NCI-H1436 treated with DMSO at 0.1 percent for 48 hours (cell line): ENCODE measurements at regions not wholly inside any gene's neighbourhood (a gene's known extent, or its start where the extent isn't known, plus 50 kb on each side); places are given as distances from the start of the nearest gene placed in this dataset.
"Not testable (repeated sequence)": the region's sequence is repeated elsewhere in the genome, so short reads cannot be mapped to it uniquely, and the experiment has no call there.

ENCODE experiments used
- DNase-seq: peaks from one replicate; lab custom pipeline; 2025; lab: John Stamatoyannopoulos, UW

DNA sequence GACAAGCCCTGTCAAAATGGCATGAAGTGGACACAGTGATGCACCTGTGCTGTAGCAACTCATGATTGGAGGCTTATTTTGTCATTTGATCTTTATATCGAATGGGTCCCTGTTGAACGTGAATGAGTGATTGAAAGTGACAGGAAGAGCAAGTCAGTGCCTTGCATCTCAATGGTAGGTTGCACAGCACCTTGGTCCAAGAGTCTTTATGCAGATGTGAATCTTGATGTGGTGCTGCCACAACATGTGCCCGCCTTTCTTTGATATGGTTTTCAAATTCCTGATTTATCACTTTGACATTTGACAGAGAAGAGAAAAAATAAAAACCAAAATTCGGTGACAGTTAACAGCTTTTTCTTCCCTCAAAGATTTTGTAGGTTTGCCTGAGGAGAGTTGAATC, 1182.4 kb downstream of the DNAJB9 start:
- no peak for DNase-seq

DNA sequence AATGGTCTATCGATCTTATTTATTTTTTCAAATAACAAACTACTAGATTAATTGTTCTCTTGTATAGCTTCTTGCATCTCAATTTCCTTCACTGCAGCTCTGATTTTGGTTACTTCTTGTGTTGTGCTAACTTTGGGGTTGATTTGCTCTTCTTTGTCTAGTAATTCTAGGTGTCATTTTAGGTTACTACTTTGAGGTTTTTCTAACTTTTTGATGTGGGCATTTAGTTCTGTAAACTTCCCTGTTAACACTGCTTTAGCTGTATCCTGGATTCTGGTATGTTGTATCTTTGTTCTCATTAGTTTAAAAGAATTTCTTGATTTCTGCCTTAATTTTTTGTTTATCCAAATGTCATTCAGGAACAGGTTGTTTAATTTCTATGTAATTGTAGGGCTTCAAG, 1188.0 kb downstream of the DNAJB9 start:
- no peak for DNase-seq

DNA sequence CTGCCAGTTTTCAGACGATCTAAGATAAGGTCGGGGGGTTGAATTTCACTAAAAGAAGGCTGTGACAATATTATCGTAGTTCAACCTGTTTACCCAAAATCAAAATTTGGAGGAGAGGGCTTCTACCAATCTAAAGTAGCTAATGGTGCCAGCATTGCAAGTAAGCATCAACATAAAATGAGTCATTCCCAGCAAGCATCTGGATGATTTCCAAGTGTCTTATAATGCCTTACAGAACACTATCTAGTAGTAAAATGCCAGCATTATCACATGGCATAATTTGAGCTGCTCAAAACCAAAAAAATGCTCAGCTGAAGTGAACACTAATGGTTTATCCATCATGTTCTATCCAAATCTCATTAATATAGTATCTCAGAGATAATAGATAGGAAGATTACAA, 1193.9 kb downstream of the DNAJB9 start:
- DNase-seq, result no peak

DNA sequence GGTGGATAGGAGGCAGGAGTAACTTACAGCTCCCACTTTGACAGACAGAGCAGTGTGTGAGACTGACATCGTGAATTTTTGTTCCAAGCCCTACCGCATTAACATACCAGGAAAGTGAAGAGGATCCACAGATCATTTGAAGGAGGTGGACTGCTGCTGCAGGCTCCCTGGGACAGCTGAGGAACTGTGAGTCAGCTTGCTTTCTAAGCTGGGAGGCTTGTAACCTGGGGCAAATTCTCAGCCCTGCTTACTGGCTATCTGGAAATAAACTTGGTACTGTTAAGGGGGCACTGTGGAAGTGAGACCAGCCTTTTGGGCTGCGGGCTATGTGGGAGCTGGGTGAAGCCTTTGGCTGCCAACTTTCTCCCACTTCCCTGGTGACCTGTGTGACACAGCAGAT, 1202.5 kb downstream of the DNAJB9 start:
- DNase-seq, result no peak

DNA sequence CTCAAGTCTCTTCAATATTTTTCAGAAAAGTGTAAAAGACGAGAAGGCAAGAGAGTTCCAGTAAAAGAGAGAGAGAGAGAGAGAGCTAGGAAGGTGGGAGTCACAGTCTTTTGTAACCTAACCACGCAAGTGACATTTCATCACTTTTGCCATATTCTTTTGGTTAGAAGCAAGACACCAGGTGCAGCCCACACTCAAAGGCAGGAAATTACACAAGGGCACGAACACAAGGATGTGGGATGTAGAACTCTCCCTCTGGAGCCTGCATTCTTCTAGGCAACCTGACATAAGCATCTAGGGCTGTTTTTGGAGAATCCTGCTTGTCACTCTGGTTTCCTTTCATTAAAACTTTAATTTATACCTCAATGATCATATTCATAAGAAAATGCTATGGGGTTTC, 1213.1 kb downstream of the DNAJB9 start:
- no peak for DNase-seq

DNA sequence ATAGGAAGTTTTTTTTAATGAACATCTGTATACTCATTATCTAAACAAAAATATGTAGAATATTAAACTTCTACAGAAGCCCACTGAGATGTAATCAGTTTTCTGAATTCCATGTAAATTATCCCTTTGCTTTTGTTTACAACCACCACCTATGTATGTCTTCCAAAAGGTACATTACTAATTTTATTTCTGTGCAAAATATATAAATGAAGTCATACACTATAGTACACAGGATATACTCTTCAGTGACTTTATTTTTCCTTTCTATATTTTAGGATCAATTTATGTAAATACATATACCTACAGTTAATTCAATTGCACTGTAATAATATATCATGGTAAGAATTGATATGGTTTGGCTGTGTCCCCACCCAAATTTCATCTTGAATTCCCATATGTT, 1236.9 kb downstream of the DNAJB9 start:
- DNase-seq, result no peak

DNA sequence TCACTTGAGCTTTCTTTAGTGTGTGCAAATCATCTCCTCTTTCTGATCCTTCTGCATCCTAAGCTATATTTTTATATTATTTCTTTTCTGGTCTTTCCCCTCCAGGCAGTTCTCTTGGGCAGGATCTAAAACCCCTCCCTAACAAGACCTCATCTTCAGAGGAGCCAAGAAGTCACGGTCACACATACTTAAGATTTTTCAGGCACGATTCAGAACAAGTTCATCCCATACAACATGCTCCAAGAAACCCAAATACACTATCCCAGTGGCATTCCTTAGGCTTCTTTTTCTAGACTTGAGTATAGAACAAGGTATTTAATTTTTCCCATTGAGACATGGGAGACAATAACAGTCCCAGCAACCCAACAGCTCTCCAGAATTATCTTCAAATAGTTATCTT, 1251.5 kb downstream of the DNAJB9 start:
- DNase-seq, result no peak

DNA sequence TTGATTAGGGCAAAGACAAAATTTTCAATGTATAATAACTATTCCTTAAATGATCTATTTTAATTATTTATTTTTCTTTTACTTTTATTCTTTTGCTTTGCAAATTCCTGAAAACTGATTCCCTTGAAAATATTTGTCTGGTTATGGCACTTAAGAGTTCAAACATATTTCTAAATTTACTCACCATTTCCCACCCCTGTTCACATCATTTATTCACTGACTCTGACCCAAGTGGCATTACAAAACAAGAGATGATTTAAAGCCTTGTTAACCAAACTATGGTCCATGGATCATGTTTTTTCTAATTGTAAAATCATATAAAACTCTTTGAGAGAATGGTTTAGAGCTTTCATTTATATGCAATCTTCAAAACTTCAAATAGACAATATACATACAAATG, 1256.1 kb upstream of the LRRN3 start:
- DNase-seq, result no peak

DNA sequence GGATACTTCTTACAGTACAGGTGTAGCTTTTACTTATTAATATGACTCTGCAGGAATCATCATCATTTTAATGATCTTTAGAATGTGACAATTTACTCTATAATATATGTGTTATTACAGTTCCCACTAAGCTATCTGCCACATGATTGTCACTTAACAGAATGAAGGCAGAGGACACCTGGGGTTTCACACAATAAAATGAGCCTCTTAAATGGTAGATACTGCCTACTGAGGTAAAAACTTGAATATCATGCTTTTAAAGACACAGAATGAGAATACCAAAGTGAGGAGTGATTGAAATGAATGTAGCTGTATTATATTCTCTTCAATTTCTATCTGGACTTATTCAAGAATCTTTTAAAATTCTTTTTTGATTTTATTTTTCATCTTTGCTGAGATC, 1255.3 kb upstream of the LRRN3 start:
- no peak for DNase-seq

DNA sequence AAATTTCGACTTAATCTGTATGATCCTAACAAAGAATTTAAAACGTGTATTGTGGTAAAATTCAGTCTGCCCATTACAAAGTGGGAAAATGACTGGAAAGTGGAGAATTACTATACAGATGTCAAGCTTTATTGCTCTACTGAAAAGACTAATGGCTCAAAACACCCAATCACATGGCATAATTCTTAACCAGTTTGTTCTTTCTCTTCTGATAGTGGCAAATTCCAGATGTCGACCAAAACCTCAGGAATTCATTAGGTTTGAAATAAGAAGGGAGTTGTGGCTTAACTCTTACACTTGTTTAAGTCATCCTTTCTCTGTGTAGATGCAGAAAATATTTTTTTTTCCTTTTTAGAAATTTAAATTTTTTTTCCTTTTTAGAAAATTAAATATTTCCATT, 1254.9 kb upstream of the LRRN3 start:
- DNase-seq, result no peak

DNA sequence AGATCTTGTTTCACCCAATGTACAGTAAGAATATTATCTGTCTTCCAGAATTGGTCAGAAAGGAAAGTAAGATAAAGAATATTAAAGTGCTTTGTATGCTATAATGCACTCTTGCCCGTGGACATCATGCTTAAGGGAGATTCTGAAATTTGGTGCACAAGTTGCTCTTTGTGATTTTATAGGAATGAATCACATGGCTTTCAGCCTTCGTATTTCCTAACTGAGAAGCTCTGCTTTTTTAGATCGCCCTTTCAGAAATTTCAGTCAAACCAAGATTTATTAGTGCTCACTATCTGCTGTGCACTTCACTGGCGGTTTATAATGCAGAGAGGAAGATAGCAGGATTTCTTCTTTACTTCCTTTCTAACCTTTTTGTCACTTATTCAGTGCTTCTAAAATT, 1248.5 kb upstream of the LRRN3 start:
- no peak for DNase-seq

DNA sequence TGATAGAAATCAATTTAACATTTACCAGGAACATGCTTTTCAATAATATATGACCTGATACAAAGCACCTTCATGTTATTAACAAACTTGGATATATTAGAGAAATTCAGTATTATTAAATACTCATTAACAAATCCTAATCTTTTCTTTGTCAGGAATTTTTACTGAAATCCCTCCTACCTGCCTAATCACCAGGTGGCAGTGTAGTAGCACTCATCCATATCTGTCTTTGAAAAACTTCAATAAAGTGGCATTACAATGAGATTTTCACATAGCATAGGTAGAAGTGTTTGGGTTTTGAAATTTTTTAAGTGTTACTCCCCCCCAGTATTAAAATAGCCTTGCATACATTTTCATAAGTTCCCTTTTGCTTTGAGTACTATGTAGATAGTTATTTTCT, 1246.6 kb upstream of the LRRN3 start:
- no peak for DNase-seq

DNA sequence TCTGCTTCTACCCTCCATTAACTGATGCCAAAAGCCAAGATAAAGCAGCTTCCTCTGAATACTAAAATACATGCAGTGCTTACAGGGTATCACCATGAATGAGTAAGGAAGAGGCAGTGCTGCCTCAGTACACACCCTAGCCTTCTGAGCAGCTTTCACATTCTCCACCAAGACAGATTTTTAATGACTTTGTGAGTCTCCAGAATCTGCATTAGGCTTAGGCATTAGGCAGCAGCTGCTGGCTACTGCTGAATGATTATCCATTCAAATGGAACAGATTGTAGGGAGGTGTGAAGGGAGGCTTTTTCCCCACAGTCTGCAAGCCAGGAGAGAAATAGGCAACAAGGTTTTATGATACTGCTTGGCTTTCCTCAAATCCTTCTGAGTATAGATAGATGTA, 1226.7 kb upstream of the LRRN3 start:
- DNase-seq, result no peak

DNA sequence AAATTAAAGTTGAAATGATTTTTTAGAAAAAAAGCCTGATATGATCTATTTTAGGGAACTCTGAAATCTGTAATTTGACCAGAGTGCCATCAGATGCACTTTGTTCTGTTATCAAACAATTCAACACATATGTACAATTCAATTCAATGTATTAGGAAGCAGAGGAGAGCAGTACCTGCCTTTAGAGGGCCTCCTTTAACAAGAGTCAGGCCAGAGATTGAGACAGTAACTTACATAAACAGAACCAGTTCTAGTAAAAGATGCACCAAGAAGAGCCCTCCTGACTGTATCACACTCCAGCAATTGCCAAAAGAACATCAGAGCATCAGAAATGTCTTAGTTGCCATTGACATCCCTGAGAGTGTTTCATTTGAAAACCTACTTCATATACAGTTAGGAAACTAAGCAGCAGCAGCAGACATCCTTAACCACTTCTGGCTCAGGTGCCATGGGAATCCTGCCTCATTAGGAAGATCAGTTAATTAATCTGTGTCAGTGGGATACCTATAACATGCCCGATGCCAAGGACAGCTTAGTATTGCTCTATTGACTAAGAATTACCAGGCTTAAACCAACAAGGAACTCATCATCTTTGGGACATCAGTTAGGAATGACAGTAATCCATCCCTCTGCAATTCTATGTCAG, 1222.6 kb upstream of the LRRN3 start:
- DNase-seq, result no peak

DNA sequence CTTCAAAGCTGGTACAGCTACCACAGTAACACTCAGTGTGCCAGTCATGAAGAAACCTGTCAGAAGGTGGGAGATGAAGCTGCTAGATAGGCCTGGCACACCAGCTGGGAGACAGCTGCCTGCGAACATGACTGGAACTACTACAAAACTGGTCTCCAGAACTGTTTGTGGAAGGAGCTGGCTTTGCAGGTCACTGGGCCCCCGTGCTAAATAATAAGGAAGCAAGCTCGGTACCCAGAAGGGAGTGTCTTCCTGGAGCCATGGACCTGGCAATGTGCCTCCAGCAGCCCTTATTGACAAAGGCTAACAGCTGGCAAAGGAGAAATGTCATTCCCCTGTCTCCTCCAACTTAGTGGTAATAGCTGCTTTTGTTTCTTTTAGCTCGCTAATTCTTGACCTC, 1217.6 kb upstream of the LRRN3 start:
- DNase-seq, result no peak

DNA sequence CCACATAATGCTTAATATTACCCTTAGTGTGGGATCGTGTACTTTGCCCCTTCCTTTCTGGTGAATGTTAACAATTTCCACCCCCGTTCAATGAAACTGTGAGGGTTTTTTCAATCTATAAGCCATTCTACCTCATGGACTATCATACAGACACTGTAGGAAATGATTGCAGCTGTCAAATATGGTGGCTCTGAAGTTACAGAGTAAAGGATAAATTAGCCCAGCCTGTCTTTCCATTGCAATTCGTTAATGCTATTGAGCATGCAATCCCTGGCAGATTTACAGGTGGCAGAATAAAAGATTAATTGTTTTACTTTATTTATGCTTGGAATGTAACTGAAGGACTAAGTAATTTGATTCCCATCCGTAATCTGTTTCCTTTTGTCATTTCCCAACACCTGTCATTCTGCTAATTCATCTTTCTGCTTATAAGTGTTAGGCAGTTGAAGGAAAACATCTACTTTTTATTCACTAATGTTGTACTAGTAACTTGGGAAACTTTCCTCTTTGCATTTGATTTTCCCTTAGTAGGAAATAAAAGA, 1211.6 kb upstream of the LRRN3 start:
- DNase-seq, result peak; percentile 47

DNA sequence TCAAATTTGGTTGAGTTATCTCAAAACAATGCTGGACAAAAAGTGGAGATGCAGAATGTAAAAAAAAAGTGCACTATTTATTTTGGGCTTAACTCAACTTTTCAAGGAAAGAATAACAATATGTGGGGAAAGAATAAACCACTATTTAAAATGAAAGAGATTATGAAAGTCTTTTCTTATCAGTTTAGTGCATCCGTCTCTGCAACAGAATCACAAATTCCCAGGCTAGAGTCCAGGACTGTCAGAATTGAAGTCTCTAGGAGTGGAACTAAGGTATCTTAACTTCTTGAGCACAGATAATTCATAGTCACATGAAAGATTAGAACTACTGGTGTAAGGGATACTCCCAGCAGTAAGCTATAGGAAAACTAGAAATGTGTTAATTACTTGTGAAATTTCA, 1200.3 kb upstream of the LRRN3 start:
- DNase-seq, result no peak

DNA sequence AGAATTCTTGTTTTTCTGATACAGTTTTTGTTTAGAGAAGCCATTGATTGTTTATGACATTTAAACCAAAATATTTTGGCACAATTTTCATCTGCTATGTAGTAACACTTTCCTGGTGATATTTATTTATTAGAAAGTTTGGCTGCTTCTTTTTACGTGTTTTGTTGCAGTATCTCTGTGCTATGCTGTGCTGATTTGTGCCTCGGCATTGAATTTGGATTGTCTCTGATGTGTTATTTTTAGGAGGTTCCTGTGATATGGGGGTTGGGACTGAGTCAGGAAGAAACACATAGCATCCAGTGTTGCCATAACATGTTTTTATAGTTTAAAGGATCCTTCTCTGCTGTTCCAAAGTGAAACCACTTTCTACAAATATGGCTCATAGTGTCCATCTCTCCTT, 1197.7 kb upstream of the LRRN3 start:
- no peak for DNase-seq

DNA sequence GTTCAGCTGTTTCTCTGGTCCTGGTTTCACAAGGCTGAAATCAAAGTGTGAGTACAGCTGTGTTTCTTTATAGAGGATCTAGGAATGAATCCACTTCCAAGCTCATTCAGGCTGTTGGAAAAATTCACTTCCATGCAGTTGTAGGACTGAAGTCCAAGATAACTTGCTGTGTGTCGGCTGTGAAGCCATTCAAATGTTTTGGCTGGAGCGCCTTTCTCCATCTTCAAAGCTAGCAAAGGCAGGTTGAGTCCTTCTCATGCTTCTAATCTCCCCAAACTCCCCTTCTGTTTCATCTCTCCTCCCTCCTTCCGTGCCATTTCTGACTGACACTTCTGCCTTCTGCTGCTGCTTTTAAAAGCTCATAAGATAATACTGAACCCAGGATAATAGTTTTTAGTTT, 1195.4 kb upstream of the LRRN3 start:
- DNase-seq, result no peak

DNA sequence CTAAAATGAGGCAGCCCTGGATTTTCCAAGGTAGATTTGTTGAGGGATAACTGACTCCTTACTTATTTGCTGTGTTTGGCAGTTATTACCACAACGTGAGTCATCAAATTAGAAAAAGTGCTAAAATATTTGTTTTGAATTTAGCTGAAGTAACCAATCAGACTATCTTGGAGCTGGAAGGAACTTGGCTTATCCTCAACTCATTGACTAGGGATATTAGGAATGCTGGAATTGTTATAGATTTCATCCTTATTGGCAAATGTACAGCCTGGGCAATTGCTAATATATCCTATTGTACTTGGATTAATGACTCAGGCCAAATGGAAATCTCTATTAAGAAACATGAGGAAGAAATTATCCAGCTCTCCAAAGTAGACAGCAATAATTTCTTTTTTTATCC, 1189.0 kb upstream of the LRRN3 start:
- DNase-seq, result no peak

DNA sequence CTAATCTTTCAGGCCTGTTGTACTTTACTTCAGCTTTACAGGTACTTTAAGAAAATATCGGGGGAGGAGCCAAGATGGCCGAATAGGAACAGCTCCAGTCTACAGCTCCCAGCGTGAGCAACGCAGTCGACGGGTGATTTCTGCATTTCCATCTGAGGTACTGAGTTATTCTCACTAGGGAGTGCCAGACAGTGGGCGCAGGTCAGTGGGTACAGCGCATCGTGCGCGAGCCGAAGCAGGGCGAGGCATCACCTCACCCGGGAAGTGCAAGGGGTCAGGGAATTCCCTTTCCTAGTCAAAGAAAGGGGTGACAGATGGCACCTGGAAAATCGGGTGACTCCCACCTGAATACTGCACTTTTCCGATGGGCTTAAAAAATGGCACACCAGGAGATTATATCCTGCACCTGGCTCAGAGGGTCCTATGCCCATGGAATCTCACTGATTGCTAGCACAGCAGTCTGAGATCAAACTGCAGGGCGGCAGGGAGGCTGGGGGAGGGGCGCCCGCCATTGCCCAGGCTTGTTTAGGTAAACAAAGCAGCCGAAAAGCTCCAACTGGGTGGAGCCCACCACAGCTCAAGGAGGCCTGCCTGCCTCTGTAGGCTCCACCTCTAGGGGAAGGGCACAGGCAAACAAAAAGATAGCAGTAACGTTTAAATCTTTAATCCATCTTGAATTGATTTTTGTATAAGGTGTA, 1185.4 kb upstream of the LRRN3 start:
- not testable (repeated sequence) for DNase-seq

DNA sequence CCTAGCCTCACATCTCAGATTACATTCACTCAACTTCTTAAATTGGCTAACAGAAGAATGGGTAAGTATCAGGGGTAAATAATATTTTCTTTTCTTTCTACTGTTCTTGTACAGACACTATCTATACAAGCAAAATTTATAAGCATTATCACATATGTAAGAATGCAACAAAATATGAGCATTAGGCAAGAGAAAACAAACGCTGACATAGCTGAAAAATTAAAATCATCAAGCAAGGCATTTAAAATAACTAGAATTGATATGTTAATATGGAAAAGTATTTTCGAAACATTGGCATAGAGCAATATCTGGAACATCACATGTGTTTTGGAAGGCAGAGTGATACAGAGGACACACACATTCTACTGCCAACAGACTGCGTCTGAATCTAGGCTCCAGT, 1175.3 kb upstream of the LRRN3 start:
- no peak for DNase-seq

DNA sequence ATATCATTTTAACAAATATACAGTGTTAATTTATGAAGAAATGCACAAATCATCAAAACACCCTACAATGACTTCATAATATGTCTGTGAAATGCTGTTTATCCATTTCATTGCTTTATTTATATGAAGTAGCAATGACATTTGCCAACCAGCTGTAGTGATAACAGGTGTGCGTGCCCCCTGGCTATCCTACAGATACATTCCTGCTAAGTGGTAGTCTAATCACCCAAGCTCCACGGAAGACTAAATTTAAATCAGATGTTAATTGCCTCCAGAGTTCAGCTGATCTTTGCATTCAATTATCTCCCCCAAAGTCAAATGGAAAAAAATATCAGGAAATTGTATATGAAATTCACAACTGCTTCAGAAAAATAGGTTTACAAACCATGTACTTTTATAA, 1164.2 kb upstream of the LRRN3 start:
- no peak for DNase-seq

DNA sequence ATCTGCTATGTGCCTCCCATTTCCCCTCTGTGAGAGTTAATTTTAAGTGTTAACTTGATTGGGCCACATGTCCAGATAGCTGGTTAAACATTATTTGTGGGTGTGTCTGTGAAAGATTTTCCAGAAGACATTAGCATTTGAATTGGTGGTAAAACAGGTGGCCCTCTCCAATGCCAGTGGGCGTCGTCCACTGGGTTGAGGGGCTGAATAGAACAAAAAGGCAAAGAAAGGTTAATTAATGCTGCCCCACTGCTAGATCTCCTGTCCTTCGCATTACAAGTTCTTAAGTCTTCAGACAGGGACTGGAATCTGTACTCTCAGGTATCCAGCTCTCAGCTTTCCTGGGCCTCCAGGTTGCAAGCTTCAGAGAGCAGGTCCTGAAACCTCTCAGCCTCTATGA, 1160.9 kb upstream of the LRRN3 start:
- DNase-seq, result no peak
